SJSA1 (cell line): ENCODE measurements at regions not wholly inside any gene's neighbourhood (a gene's known extent, or its start where the extent isn't known, plus 50 kb on each side); places are given as distances from the start of the nearest gene placed in this dataset.

Experiments
- DNase-seq, 2 experiments: peaks; one replicate each; pipeline ENCODE4 v3.0.0-alpha.2; 2015 to 2020; ENCODE audit warnings: low spot score in 2 of 2, low read depth in 1 of 2
- H3K27ac ChIP-seq: fragments of 250-450 bp; sonication (Bioruptor Pico); 2 replicates; pipeline ENCODE4 v1.5.1; 2020; ENCODE audit warnings: mild to moderate bottlenecking, moderate library complexity
- H3K27me3 ChIP-seq: fragments of 250-450 bp; sonication (Bioruptor Pico); replicated peaks from 2 replicates; pipeline ENCODE4 v1.5.1; 2020; ENCODE audit warnings: mild to moderate bottlenecking, moderate library complexity
- H3K36me3 ChIP-seq: fragments of 250-450 bp; sonication (Bioruptor Pico); 2 replicates; pipeline ENCODE4 v1.5.1; 2020; ENCODE audit warnings: mild to moderate bottlenecking
- H3K4me1 ChIP-seq: fragments of 250-450 bp; sonication (Bioruptor Pico); replicated peaks from 2 replicates; pipeline ENCODE4 v1.6.1; 2021; ENCODE audit warnings: mild to moderate bottlenecking
- H3K4me3 ChIP-seq: fragments of 250-450 bp; sonication (Bioruptor Pico); 2 replicates; pipeline ENCODE4 v1.5.1; 2020; ENCODE audit warnings: mild to moderate bottlenecking
- H3K9me3 ChIP-seq: fragments of 250-450 bp; sonication (Bioruptor Pico); replicated peaks from 2 replicates; pipeline ENCODE4 v1.5.1; 2020; ENCODE audit warnings: mild to moderate bottlenecking

DNA sequence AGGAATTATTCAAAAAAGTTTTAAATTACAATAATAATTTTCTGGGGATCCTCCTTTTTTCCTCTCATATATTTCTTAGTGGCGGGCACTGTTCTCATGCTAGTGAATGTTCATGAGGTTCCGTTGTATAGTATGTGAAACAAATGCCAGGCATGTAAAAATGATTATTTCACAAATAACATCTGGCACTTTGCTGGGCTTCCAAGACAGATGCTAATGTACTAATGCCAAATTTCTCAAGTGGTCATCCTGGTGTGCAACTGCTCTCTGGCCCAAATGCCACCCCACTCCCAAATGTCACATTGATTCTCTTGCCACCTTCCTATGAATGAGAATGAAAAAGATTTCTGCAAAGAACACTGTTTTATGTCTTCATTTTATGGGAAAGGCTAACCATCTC lies 564.0 kb upstream of the GCFC2 start:
- H3K4me3 ChIP-seq, result no peak overlapping the region
- no peak overlapping the region for H3K27ac ChIP-seq
- no peaks in the 10 kb centered on the region for H3K4me1 ChIP-seq
- H3K36me3 ChIP-seq, result no peaks in the 10 kb centered on the region
- no peaks in the 10 kb centered on the region; the same call in 1 of the 2 replicates for H3K27me3 ChIP-seq
- H3K9me3 ChIP-seq, result no peaks in the 10 kb centered on the region
- DNase-seq, result no peak

DNA sequence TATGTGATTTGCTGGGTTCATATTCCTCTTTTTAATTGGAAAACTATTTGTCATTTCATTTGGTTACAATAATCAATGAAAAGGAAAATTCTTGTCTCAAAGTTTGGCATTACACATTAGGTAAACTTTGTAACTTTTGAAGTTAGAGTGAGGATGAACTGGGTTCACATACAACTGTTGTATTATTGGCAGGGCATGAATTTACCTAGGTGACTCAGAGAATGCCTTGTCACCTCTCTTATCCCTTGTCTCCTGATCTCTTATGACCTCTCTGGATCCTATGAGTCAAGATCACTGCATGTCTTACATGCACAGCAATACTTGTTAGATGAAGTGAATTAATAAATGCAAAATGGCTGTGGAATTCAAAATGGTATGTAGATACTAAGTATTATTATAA lies 563.4 kb upstream of the GCFC2 start:
- Histone ChIP-seq H3K9me3 (no peaks in the 10 kb centered on the region), H3K36me3 (no peaks in the 10 kb centered on the region), H3K4me3 (no peak overlapping the region), H3K27me3 (no peaks in the 10 kb centered on the region), H3K4me1 (no peaks in the 10 kb centered on the region), H3K27ac (no peak overlapping the region)
- DNase-seq, result no peak

- Histone ChIP-seq H3K27me3 (no peaks in the 10 kb centered on the region), H3K4me3 (no peak overlapping the region), H3K9me3 (no peaks in the 10 kb centered on the region), H3K4me1 (no peaks in the 10 kb centered on the region), H3K27ac (no peak overlapping the region), H3K36me3 (no peaks in the 10 kb centered on the region)
- no peak for DNase-seq
Observed at GRCh38 chr2:76270096-76270710, 559.5 kb upstream of the GCFC2 start.

GRCh38 chr2:76268902-76269620 lies 558.3 kb upstream of the GCFC2 start:
- no peaks in the 10 kb centered on the region for H3K27me3 ChIP-seq
- DNase-seq, result no peak
- H3K4me3 ChIP-seq, result no peak overlapping the region
- H3K4me1 ChIP-seq, result no peaks in the 10 kb centered on the region
- H3K27ac ChIP-seq, result no peak overlapping the region
- no peaks in the 10 kb centered on the region for H3K36me3 ChIP-seq
- no peaks in the 10 kb centered on the region for H3K9me3 ChIP-seq

- no peaks in the 10 kb centered on the region for H3K9me3 ChIP-seq
- H3K27ac ChIP-seq, result no peak overlapping the region
- no peak for DNase-seq
- no peaks in the 10 kb centered on the region for H3K27me3 ChIP-seq
- H3K4me1 ChIP-seq, result no peaks in the 10 kb centered on the region
- no peak overlapping the region for H3K4me3 ChIP-seq
- H3K36me3 ChIP-seq, result no peaks in the 10 kb centered on the region
Observed at GRCh38 chr2:76268484-76268883, 557.8 kb upstream of the GCFC2 start.

- no peak overlapping the region for H3K27ac ChIP-seq
Observed at GRCh38 chr2:76257802-76258201, 547.1 kb upstream of the GCFC2 start.

DNA sequence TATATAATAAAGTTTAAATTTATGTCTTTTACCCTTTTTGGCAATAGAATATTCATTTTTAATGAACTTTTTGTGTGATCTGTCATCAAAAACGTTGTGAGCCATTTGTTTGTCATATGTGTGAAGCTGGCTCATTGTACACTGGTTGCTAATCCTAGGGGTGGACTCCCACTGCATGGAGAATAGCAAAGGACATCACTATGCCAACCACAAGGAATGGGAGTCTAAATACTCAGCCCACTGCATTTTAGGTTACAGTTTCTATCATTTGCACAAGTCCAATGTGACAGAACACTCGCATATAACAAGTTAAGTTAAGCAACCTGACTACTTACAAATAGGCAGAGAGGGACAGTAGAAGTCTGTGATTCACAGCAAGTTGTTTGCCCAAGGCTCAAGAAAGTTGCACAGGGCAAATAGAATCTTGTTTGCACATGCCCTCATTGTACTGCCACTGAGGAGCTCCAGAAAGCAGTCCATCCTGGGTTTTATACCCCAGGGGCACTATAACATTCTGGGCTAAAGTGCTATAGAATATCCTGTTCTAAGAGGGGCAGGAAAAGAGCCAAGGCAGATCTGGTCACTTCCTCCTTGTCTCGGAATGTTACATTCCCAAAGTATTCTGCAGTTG lies 545.9 kb upstream of the GCFC2 start:
- H3K27ac ChIP-seq, result no peak overlapping the region
- H3K9me3 ChIP-seq, result no peaks in the 10 kb centered on the region; the same call in 1 of the 2 replicates
- no peak for DNase-seq
- H3K4me1 ChIP-seq, result no peaks in the 10 kb centered on the region
- no peaks in the 10 kb centered on the region for H3K36me3 ChIP-seq
- no peaks in the 10 kb centered on the region for H3K27me3 ChIP-seq
- no peak overlapping the region for H3K4me3 ChIP-seq

More at GRCh38 chr2:76257802-76258201, 547.1 kb upstream of the GCFC2 start:
- DNase-seq, result no peak
- no peak overlapping the region for H3K4me3 ChIP-seq
- no peaks in the 10 kb centered on the region for H3K27me3 ChIP-seq
- no peaks in the 10 kb centered on the region for H3K4me1 ChIP-seq
- H3K36me3 ChIP-seq, result no peaks in the 10 kb centered on the region
- no peaks in the 10 kb centered on the region; the same call in 1 of the 2 replicates for H3K9me3 ChIP-seq

DNA sequence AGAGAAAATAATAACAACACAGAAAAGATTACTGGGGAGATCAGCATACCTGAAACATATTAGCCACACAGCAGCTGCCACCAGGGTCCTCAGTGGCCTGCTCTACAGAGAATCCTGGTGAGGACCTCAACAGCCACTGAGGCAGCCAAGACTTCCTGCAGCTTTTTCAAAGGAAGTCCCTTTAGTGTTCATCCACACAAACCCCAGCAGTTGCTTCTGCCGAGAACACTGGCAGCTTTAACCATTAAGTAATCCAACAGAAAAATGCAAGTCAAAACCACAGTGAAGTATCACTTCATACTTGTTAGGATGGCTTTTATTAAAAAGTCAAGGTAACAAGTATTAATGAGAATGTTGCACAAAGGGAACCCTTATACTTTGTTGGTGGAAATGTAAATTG lies 542.0 kb upstream of the GCFC2 start:
- H3K4me1 ChIP-seq, result no peaks in the 10 kb centered on the region
- H3K27me3 ChIP-seq, result no peaks in the 10 kb centered on the region
- no peaks in the 10 kb centered on the region; the same call in 1 of the 2 replicates for H3K9me3 ChIP-seq
- no peaks in the 10 kb centered on the region for H3K36me3 ChIP-seq
- H3K4me3 ChIP-seq, result no peak overlapping the region
- H3K27ac ChIP-seq, result no peak overlapping the region
- no peak for DNase-seq

DNA sequence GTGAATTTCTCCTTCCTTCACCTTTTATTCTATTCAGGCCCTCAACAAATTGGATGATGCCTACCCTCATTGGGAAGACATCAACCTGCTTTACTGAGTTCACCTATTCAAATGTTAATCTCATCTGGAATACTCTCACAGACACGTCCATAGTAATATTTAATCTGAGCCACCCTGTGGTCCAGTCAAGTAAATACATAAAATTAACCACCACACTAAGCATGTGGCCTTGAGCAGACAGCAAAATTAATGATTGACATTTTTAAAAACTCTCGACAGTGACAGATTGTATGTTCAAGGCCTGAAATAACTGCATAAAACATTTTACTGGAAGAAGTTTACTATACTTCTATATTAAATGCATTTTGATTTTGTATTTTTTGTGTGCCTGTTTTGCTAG lies 540.6 kb upstream of the GCFC2 start:
- H3K4me3 ChIP-seq, result no peak overlapping the region

DNA sequence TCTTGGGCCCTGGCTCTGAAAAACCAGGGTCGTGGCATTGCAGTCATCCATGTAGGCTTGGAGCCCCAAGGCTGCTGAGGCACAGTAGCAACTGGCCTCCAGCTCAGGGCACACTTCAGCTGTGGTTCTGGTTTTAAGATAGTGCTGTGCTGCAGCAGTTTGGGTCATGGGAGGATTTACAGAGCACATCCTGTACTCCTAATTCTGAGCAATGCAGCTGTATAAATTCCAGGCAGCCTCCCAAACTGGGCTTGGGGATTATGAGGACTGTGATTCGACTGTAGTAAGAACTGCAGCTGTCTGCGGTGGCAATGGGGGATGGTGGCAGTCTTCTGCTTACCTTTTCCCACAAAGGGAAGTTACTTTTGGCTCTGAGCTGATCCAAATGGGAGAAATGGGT lies 536.3 kb upstream of the GCFC2 start:
- H3K36me3 ChIP-seq, result no peaks in the 10 kb centered on the region
- DNase-seq, result no peak
- no peaks in the 10 kb centered on the region for H3K4me1 ChIP-seq
- H3K27ac ChIP-seq, result no peak overlapping the region
- H3K9me3 ChIP-seq, result no peaks in the 10 kb centered on the region
- H3K27me3 ChIP-seq, result no peaks in the 10 kb centered on the region
- H3K4me3 ChIP-seq, result no peak overlapping the region

More for the DNA sequence above, 540.6 kb upstream of the GCFC2 start:
- Histone ChIP-seq H3K27me3 (no peaks in the 10 kb centered on the region), H3K4me1 (no peaks in the 10 kb centered on the region), H3K9me3 (no peaks in the 10 kb centered on the region), H3K36me3 (no peaks in the 10 kb centered on the region), H3K27ac (no peak overlapping the region)
- DNase-seq, result no peak

GRCh38 chr2:76211991-76212985 lies 501.6 kb upstream of the GCFC2 start:
- no peak overlapping the region for H3K4me3 ChIP-seq
- H3K27ac ChIP-seq, result no peak overlapping the region
- no peaks in the 10 kb centered on the region for H3K27me3 ChIP-seq
- DNase-seq, result no peak
- no peaks in the 10 kb centered on the region for H3K36me3 ChIP-seq
- H3K9me3 ChIP-seq, result no peaks in the 10 kb centered on the region
- no peaks in the 10 kb centered on the region for H3K4me1 ChIP-seq

DNA sequence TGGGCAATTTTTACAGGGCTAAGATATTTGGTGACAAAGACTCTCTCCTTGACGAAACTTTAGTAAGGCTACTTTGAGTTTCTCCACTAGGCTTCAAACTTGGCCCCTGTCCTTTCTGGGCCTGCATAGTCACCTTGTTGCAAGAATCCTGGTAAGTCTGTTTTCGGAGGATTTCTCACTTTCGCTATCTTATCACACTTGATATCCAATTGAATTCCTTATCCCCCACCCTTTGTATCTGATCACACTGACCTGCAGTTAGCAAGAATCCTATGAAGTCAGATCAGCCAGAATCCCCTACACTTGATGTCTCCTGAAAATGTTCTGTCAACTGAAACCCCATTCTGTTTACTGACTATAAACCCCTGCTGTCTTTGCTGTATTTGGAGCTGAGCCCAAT lies 499.8 kb upstream of the GCFC2 start:
- Histone ChIP-seq H3K4me3 (no peak overlapping the region), H3K36me3 (no peaks in the 10 kb centered on the region), H3K9me3 (no peaks in the 10 kb centered on the region), H3K4me1 (no peaks in the 10 kb centered on the region), H3K27me3 (no peaks in the 10 kb centered on the region), H3K27ac (no peak overlapping the region)
- DNase-seq, result no peak

DNA sequence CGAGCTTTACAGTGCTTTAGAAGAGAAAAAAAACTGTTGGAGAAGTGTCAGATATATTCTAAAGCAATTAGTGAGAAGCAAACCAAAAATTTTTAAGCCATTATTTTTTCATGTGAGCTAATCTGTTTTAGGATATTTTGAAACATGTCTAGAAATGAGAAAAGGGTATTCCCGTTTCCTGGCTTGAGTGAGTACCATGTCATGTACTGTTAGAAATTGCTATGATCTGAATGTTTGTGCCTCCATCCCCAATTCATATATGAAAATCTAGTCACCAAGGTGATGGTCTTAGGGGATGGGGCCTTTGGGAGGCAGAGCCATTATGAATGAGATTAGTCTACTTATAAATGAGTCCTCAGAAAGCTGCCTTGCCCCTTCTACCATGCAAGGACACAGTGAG lies 493.3 kb upstream of the GCFC2 start:
- H3K36me3 ChIP-seq, result no peaks in the 10 kb centered on the region
- H3K27me3 ChIP-seq, result no peaks in the 10 kb centered on the region
- H3K9me3 ChIP-seq, result no peaks in the 10 kb centered on the region
- no peak overlapping the region for H3K27ac ChIP-seq
- H3K4me3 ChIP-seq, result no peak overlapping the region
- DNase-seq, result no peak
- H3K4me1 ChIP-seq, result no peaks in the 10 kb centered on the region
